DND-41 (cell line): ENCODE measurements at regions not wholly inside any gene's neighbourhood (a gene's known extent, or its start where the extent isn't known, plus 50 kb on each side); places are given as distances from the start of the nearest gene placed in this dataset.
"Not testable (repeated sequence)": the region's sequence is repeated elsewhere in the genome, so short reads cannot be mapped to it uniquely, and the experiment has no call there.

ENCODE experiments used
- ATAC-seq: fragments of 200-7000 bp; cut with Tn5 transposase; 3 replicates; pipeline ENCODE4 v1.9.1; 2021; ENCODE audit warnings: low read depth; ENCODE audit not compliant: insufficient read depth
- DNase-seq: peaks from one replicate; pipeline ENCODE4 v3.0.0-alpha.2; 2020
- H2AFZ ChIP-seq: 2 replicates; pipeline ENCODE4 v1.6.0; 2012; ENCODE audit warnings: low read depth, low read length
- H3K27ac ChIP-seq: 2 replicates; pipeline ENCODE4 v1.5.1; 2012; ENCODE audit warnings: low read length, inconsistent platforms
- H3K27me3 ChIP-seq: fragments of 200-600 bp; sonication (generic); 2 replicates; pipeline ENCODE4 v1.6.0; 2012; ENCODE audit warnings: low read length, mild to moderate bottlenecking, inconsistent platforms; ENCODE audit not compliant: insufficient read depth, poor library complexity
- H3K36me3 ChIP-seq: 2 replicates; pipeline ENCODE4 v1.5.1; 2012; ENCODE audit warnings: low read length, inconsistent platforms; ENCODE audit not compliant: insufficient read depth
- H3K4me1 ChIP-seq: 2 replicates; pipeline ENCODE4 v1.5.1; 2012; ENCODE audit warnings: mild to moderate bottlenecking, low read length; ENCODE audit not compliant: insufficient read depth
- H3K4me2 ChIP-seq: 2 replicates; pipeline ENCODE4 v1.6.0; 2012; ENCODE audit warnings: mild to moderate bottlenecking, moderate library complexity, low read length, inconsistent platforms; ENCODE audit not compliant: insufficient read depth
- H3K4me3 ChIP-seq, 2 experiments: fragments of 200-600 bp in 1 of 2; shearing (Covaris generic) in 1 of 2; 2 replicates each; pipeline ENCODE4 v1.5.1; 2012 to 2016; ENCODE audit warnings: inconsistent platforms in 2 of 2, low read length in 2 of 2, mild to moderate bottlenecking in 2 of 2, low read depth in 1 of 2, moderate library complexity in 1 of 2
- H3K79me2 ChIP-seq: 2 replicates; pipeline ENCODE4 v1.6.0; 2012; ENCODE audit warnings: low read length, inconsistent platforms; ENCODE audit not compliant: insufficient read depth
- H3K9ac ChIP-seq: 2 replicates; pipeline ENCODE4 v1.6.0; 2012; ENCODE audit warnings: low read depth, mild to moderate bottlenecking, inconsistent platforms, low read length, moderate library complexity
- H3K9me3 ChIP-seq: 2 replicates; pipeline ENCODE4 v1.5.1; 2012; ENCODE audit warnings: low read length, moderate library complexity, mild to moderate bottlenecking, inconsistent platforms; ENCODE audit not compliant: insufficient read depth, severe bottlenecking
- H4K20me1 ChIP-seq: 2 replicates; pipeline ENCODE4 v1.6.0; 2012; ENCODE audit warnings: low read length; ENCODE audit not compliant: insufficient read depth

DNA sequence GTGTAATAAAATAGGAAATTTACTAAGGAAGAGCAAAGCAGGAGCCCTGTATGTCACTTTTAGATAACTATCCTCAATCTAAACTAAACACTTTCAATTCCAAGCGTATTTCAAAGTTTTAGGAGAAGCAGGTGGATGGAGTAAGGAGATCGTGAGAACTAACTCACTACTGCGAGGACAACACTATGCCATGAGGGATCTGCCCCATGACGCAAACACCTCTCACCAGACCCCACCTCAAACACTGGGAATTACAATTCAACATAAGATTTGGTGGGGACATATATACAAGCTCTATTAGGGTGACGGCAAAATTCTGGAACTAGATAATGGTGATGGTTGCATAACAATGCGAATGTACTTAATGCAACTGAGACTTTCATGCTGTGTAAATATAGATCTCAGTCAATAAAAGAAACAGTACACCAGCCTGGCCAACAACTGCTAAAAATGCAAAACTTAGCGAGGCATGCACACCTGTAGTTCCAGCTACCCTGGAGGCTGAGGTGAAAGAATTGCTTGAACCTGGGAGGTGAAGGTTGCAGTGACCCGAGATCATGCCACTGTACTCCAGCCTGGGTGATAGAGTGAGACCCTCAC lies 99.0 kb downstream of the SYT15 start:
- H3K4me2 ChIP-seq, H4K20me1 ChIP-seq, H3K27me3 ChIP-seq, H3K27ac ChIP-seq, H2AFZ ChIP-seq, H3K4me1 ChIP-seq, ATAC-seq, H3K4me3 ChIP-seq, DNase-seq, H3K9ac ChIP-seq, H3K36me3 ChIP-seq, H3K9me3 ChIP-seq, H3K79me2 ChIP-seq: not testable (repeated sequence)

DNA sequence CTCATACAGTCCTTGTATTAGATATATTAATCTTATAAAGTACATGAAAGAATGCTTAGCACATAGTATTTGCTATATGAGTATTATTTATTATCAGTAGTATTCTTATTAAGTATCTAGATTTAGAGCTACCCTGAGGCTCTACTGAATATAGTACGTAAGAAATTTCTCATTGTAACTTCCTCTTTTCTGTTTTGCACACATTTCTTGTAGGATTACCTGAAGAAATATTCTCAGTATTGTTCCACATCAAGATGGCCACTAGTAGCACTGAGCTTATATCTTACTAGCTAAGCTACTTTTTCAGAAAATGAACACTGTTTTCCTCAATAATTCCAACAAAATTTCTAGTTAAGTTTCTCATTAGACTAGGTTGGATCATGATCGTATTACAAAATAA lies 112.5 kb downstream of the SYT15 start:
- not testable (repeated sequence) for ATAC-seq, H2AFZ ChIP-seq, H3K27me3 ChIP-seq, DNase-seq, H3K4me3 ChIP-seq, H3K9ac ChIP-seq, H3K79me2 ChIP-seq, H4K20me1 ChIP-seq, H3K4me2 ChIP-seq, H3K36me3 ChIP-seq, H3K9me3 ChIP-seq, H3K27ac ChIP-seq, H3K4me1 ChIP-seq

DNA sequence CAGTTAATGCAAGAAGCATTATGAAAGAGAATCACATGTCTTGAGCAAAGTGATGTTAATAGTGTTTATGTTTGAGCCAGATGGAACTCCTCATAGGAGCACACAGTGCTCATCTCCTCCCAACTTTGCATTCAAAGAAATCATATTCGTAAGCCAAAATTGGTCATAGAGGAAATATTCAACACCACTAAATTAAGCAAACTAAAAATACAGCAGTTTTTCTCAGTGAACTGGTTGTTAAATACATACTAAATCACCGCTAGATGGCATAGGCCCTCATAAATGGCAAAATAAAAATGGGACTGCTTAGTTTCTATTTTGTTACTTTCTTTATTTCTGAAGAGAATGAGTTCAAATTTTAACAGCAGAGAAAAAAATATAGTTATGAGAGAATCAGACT lies 114.3 kb downstream of the SYT15 start:
- not testable (repeated sequence) for H4K20me1 ChIP-seq, H2AFZ ChIP-seq, DNase-seq, H3K4me1 ChIP-seq, H3K79me2 ChIP-seq, H3K27ac ChIP-seq, H3K4me2 ChIP-seq, H3K9ac ChIP-seq, ATAC-seq, H3K4me3 ChIP-seq, H3K27me3 ChIP-seq, H3K36me3 ChIP-seq, H3K9me3 ChIP-seq

GRCh38 chr10:46717264-46717663 lies 138.3 kb downstream of the SYT15 start:
- not testable (repeated sequence) for H4K20me1 ChIP-seq, H3K4me3 ChIP-seq, H3K9me3 ChIP-seq

GRCh38 chr10:46718014-46718413 lies 139.1 kb downstream of the SYT15 start:
- not testable (repeated sequence) for H3K4me2 ChIP-seq, H3K36me3 ChIP-seq, H2AFZ ChIP-seq, DNase-seq, H3K27ac ChIP-seq, H3K4me1 ChIP-seq, H4K20me1 ChIP-seq, H3K9me3 ChIP-seq, H3K27me3 ChIP-seq, H3K79me2 ChIP-seq, H3K9ac ChIP-seq, ATAC-seq, H3K4me3 ChIP-seq

More at GRCh38 chr10:46717264-46717663, 138.3 kb downstream of the SYT15 start:
- H3K4me1 ChIP-seq, H3K36me3 ChIP-seq, H3K79me2 ChIP-seq, H3K9ac ChIP-seq, H3K4me2 ChIP-seq, H2AFZ ChIP-seq, H3K27me3 ChIP-seq, ATAC-seq, DNase-seq, H3K27ac ChIP-seq: not testable (repeated sequence)

DNA sequence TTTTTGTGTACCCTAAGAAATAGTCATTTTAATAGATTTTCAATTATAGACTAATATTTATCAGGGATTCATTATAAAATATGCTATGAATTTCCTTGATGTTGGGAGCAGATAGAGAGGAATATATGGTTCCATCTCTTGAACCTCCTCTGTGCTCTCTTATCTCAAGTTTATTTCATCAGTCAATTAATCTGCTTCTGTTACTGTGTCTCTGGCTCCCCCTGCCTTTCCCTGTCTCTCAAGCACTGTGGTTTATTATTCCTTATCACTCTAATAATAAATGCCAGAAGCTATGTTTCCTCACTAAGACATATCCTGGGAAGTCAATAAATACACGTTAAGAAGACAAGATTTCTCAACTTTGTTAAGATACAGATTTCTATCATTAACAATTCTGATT lies 141.5 kb downstream of the SYT15 start:
- H3K9me3 ChIP-seq, H3K9ac ChIP-seq, H3K27me3 ChIP-seq, H3K79me2 ChIP-seq, H4K20me1 ChIP-seq, H3K4me3 ChIP-seq, ATAC-seq, H3K36me3 ChIP-seq, H3K27ac ChIP-seq, H3K4me1 ChIP-seq, H3K4me2 ChIP-seq, H2AFZ ChIP-seq, DNase-seq: not testable (repeated sequence)

DNA sequence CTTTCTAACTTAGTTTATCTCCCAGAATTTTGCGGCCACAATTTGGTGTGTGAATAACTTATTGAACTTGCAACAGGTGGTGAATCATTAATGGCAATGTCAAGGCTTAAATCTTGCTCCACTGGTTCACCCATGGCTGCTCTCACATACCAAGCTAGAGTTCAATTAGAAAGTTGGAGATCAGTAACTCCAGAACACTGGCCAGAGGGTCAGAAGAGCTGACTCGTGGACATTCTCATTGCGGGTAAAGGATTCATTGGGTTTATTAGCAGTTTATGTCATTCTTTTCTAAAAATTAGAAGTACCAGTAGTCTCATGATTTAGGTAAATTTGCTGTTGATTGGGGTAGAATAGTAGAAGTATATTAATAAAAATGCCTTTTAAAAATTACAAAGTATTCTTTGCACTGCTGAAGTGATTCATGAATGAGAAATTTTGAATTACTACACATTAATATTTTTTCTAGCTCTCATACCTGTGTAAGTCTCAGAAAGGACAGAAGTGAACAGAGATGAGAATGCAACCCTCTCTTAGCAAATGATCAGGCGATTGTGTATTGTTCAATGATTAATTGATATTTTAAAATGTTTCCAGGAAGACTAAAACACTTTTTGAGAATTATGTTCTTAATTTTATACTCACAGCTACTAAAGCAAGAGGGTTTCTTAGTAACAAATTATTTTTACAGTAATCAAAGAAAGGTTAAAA lies 142.0 kb downstream of the SYT15 start:
- not testable (repeated sequence) for H3K4me3 ChIP-seq, H3K27ac ChIP-seq, H3K4me1 ChIP-seq, H3K79me2 ChIP-seq, H3K4me2 ChIP-seq, ATAC-seq, H3K27me3 ChIP-seq, H4K20me1 ChIP-seq, H3K36me3 ChIP-seq, H3K9ac ChIP-seq, H3K9me3 ChIP-seq, DNase-seq, H2AFZ ChIP-seq

DNA sequence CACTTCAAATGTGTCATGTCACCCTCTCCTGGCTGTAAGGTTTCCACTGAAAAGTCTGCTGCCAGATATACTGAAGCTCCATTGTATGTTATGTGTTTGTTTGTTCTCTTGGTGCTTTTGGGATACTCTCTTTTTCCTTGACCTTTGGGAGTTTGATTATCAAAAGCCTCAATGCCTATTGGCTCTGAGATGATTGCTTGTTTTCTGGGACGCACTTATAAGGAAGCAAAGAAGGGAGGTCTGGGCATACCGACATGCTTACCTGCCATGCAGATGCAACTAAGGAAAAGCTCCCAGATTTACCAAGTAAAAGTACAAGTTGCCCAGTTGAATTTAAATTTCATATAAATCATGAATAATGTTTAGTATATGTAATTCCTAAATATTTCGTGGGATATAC lies 145.3 kb downstream of the SYT15 start:
- not testable (repeated sequence) for H3K79me2 ChIP-seq

More for the DNA sequence above, 145.3 kb downstream of the SYT15 start:
- ATAC-seq, H3K36me3 ChIP-seq, H3K4me3 ChIP-seq, H2AFZ ChIP-seq, H3K9me3 ChIP-seq, H3K9ac ChIP-seq, H4K20me1 ChIP-seq, H3K27ac ChIP-seq, DNase-seq, H3K4me2 ChIP-seq, H3K4me1 ChIP-seq, H3K27me3 ChIP-seq: not testable (repeated sequence)
